GM21529 (cell line): ENCODE measurements at regions not wholly inside any gene's neighbourhood (a gene's known extent, or its start where the extent isn't known, plus 50 kb on each side); places are given as distances from the start of the nearest gene placed in this dataset.

Source experiments
- ATAC-seq: cut with Tn5 transposase; IDR thresholded peaks from one replicate; pipeline ENCODE4 v1.9.1; 2021; ENCODE audit not compliant: unreplicated experiment

- ATAC-seq: peak; percentile 71
Measured at GRCh38 chr2:195021711-195022507, 635.1 kb upstream of the SLC39A10 start.

- ATAC-seq: no peak
Measured at GRCh38 chr2:195018462-195018861, 638.6 kb upstream of the SLC39A10 start.

GRCh38 chr2:195017890-195018289 lies 639.1 kb upstream of the SLC39A10 start:
- no peak for ATAC-seq

GRCh38 chr2:195016841-195017240 lies 640.2 kb upstream of the SLC39A10 start:
- ATAC-seq: no peak

- no peak for ATAC-seq
Measured at GRCh38 chr2:195009202-195009601, 647.8 kb upstream of the SLC39A10 start.

GRCh38 chr2:195006856-195007255 lies 650.2 kb upstream of the SLC39A10 start:
- ATAC-seq: no peak

- ATAC-seq: no peak
Measured at GRCh38 chr2:195003881-195004471, 653.0 kb upstream of the SLC39A10 start.

- no peak for ATAC-seq
Measured at GRCh38 chr2:195001924-195002323, 655.1 kb upstream of the SLC39A10 start.

GRCh38 chr2:194999771-195000170 lies 657.3 kb upstream of the SLC39A10 start:
- ATAC-seq: no peak

- no peak for ATAC-seq
Measured at GRCh38 chr2:194992648-194993047, 664.4 kb upstream of the SLC39A10 start.

- ATAC-seq: no peak
Measured at GRCh38 chr2:194985258-194985657, 671.8 kb upstream of the SLC39A10 start.

- no peak for ATAC-seq
Measured at GRCh38 chr2:194962254-194962653, 694.8 kb upstream of the SLC39A10 start.

- ATAC-seq: no peak
Measured at GRCh38 chr2:194954218-194954617, 702.8 kb upstream of the SLC39A10 start.

- no peak for ATAC-seq
Measured at GRCh38 chr2:194946826-194947225, 710.2 kb upstream of the SLC39A10 start.

GRCh38 chr2:194938066-194938465 lies 719.0 kb upstream of the SLC39A10 start:
- ATAC-seq: no peak

GRCh38 chr2:194927489-194927888 lies 729.5 kb upstream of the SLC39A10 start:
- ATAC-seq: no peak

- no peak for ATAC-seq
Measured at GRCh38 chr2:194926873-194927272, 730.2 kb upstream of the SLC39A10 start.

- ATAC-seq: no peak
Measured at GRCh38 chr2:194925742-194926141, 731.3 kb upstream of the SLC39A10 start.

- no peak for ATAC-seq
Measured at GRCh38 chr2:194917519-194917918, 739.5 kb upstream of the SLC39A10 start.

- no peak for ATAC-seq
Measured at GRCh38 chr2:194915485-194915884, 741.5 kb upstream of the SLC39A10 start.

- no peak for ATAC-seq
Measured at GRCh38 chr2:194907569-194907968, 749.5 kb upstream of the SLC39A10 start.

- ATAC-seq: no peak
Measured at GRCh38 chr2:194896871-194897270, 760.2 kb upstream of the SLC39A10 start.

- no peak for ATAC-seq
Measured at GRCh38 chr2:194883711-194884110, 773.3 kb upstream of the SLC39A10 start.
